AG10803 (cell line): ENCODE measurements at regions not wholly inside any gene's neighbourhood (a gene's known extent, or its start where the extent isn't known, plus 50 kb on each side); places are given as distances from the start of the nearest gene placed in this dataset.

Experiments
- DNase-seq: peaks from one replicate; pipeline ENCODE4 v3.0.0; 2010; ENCODE audit warnings: low read depth
- H3K4me3 ChIP-seq: 2 replicates; pipeline ENCODE4 v1.5.1; 2011; ENCODE audit warnings: mild to moderate bottlenecking, low read length, control low read depth
- CTCF ChIP-seq: conservative IDR thresholded peaks from 2 replicates; pipeline ENCODE4 v1.5.1; 2011; ENCODE audit warnings: mild to moderate bottlenecking, low read length, control low read depth, inconsistent platforms

DNA sequence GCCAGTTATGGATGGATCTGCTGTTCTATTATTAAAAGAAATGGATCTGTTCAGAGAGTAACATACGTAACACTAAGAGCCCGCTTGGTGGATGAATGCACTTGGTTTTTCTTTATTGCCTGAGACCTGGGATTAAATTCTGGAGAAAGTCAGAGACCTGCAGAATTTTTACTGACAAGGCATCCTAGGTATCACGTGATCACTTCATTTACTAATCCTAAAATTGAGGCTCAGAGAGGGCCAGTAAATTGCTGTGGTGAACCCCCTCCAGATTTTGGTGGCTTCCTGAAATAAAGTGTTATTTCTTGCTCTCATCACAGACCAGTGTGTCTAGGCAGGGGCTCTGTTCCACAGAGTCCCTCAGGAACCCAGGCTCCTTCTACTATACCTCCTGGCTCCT lies 187.9 kb upstream of the LARGE1 start:
- TF ChIP-seq CTCF = no peak
- no peak overlapping the region for H3K4me3 ChIP-seq
- DNase-seq = no peak

- DNase-seq = peak; percentile 11
- H3K4me3 ChIP-seq = no peak overlapping the region
- TF ChIP-seq CTCF = peak; percentile 67
These were observed 191.0 kb upstream of the LARGE1 start for GRCh38 chr22:34111210-34111824.

GRCh38 chr22:34113381-34113780 lies 193.1 kb upstream of the LARGE1 start:
- DNase-seq = no peak
- no peak overlapping the region for H3K4me3 ChIP-seq
- no peak for TF ChIP-seq CTCF

- no peak for TF ChIP-seq CTCF
- no peak overlapping the region for H3K4me3 ChIP-seq
- DNase-seq = no peak
These were observed 194.1 kb upstream of the LARGE1 start for GRCh38 chr22:34114406-34114805.

DNA sequence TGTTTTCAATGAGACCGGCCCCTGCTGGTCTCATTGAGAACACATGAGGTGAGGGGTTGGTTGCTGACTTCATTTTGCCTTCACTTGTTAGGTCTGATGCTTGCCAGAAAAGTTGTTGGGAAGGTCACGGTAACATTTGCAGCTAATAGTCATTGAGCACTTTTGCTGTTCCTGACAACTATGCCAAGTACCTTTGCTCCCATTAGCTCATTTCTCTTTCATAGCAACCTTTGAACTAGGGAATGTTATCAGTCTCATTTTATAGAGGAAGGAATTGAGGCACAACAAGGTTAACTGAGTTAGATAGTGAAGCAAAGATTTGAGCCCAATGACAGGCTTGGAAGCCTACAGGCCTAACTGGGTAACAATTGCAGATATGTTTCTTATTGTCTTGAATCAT lies 195.4 kb upstream of the LARGE1 start:
- no peak for TF ChIP-seq CTCF
- no peak for DNase-seq
- H3K4me3 ChIP-seq = no peak overlapping the region

- TF ChIP-seq CTCF = no peak
- H3K4me3 ChIP-seq = no peak overlapping the region
- DNase-seq = no peak
These were observed 195.8 kb upstream of the LARGE1 start for GRCh38 chr22:34116126-34116525.

DNA sequence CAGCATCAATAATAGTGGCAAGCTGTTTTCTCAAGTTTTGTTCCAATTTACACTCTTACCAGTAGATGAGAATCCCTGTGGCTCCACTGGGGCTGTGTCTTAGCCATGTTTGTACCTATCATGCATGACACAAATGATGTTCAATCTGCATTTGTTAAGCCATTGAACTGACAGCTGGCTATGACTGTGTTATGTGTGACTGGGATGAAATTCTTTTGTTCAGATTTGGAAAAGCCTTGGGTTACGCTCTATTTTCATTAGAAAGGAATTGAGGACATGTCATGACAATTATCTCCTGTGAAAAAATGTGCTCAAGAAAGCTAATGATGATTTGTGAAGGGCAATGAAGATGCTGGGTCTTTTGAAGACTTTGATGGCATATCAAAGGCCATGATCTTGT lies 201.8 kb upstream of the LARGE1 start:
- no peak for DNase-seq
- H3K4me3 ChIP-seq = no peak overlapping the region
- no peak for TF ChIP-seq CTCF
